Osteocyte (in vitro differentiated cells): ENCODE measurements at regions not wholly inside any gene's neighbourhood (a gene's known extent, or its start where the extent isn't known, plus 50 kb on each side); places are given as distances from the start of the nearest gene placed in this dataset.
A peak's percentile ranks its signal among the peaks of the same experiment; 100 is the strongest.

Experiments
- DNase-seq: peaks from one replicate; pipeline ENCODE4 v3.0.0; 2021; ENCODE audit warnings: mixed read lengths; ENCODE audit not compliant: unreplicated experiment; ENCODE audit errors: extremely low spot score
- H3K27ac Mint-ChIP-seq: one replicate; pipeline ENCODE4 v1.8.0; 2021; ENCODE audit warnings: mild to moderate bottlenecking, mixed read lengths; ENCODE audit not compliant: unreplicated experiment
- H3K27me3 Mint-ChIP-seq: one replicate; pipeline ENCODE4 v1.8.0; 2021; ENCODE audit warnings: mixed read lengths; ENCODE audit not compliant: unreplicated experiment
- H3K36me3 Mint-ChIP-seq: one replicate; pipeline ENCODE4 v1.8.0; 2021; ENCODE audit warnings: mixed read lengths; ENCODE audit not compliant: unreplicated experiment
- H3K4me1 Mint-ChIP-seq: one replicate; pipeline ENCODE4 v1.8.0; 2021; ENCODE audit warnings: mixed read lengths; ENCODE audit not compliant: unreplicated experiment
- H3K4me3 Mint-ChIP-seq: one replicate; pipeline ENCODE4 v1.8.0; 2021; ENCODE audit warnings: mild to moderate bottlenecking, moderate library complexity, mixed read lengths; ENCODE audit not compliant: unreplicated experiment
- H3K9me3 Mint-ChIP-seq: one replicate; pipeline ENCODE4 v1.8.0; 2021; ENCODE audit warnings: mixed read lengths; ENCODE audit not compliant: unreplicated experiment
- CTCF ChIP-seq: fragments of 200-600 bp; sonication (generic); IDR thresholded peaks from 2 replicates; pipeline ENCODE4 v1.5.0; 2021; ENCODE audit warnings: antibody characterized with exemption, mild to moderate bottlenecking, moderate library complexity

- no peak for TF ChIP-seq CTCF
- no peaks in the 10 kb centered on the region for H3K27me3 Mint-ChIP-seq
- H3K4me1 Mint-ChIP-seq = no peaks in the 10 kb centered on the region
- no peak overlapping the region for H3K27ac Mint-ChIP-seq
- DNase-seq = no peak
- no peaks in the 10 kb centered on the region for H3K36me3 Mint-ChIP-seq
- H3K9me3 Mint-ChIP-seq = no peaks in the 10 kb centered on the region
- H3K4me3 Mint-ChIP-seq = no peak overlapping the region
Observed at GRCh38 chr20:41892031-41892430, 273.9 kb upstream of the CHD6 start.

GRCh38 chr20:41889844-41890224, 271.7 kb upstream of the CHD6 start:
- H3K27me3 Mint-ChIP-seq = no peaks in the 10 kb centered on the region
- no peak overlapping the region for H3K4me3 Mint-ChIP-seq
- H3K9me3 Mint-ChIP-seq = no peaks in the 10 kb centered on the region
- TF ChIP-seq CTCF = no peak
- no peak overlapping the region for H3K27ac Mint-ChIP-seq
- peak; percentile 51 for DNase-seq
- no peaks in the 10 kb centered on the region for H3K4me1 Mint-ChIP-seq
- H3K36me3 Mint-ChIP-seq = no peaks in the 10 kb centered on the region

- H3K4me1 Mint-ChIP-seq = no peaks in the 10 kb centered on the region
- H3K9me3 Mint-ChIP-seq = no peaks in the 10 kb centered on the region
- no peaks in the 10 kb centered on the region for H3K27me3 Mint-ChIP-seq
- TF ChIP-seq CTCF = no peak
- H3K27ac Mint-ChIP-seq = no peak overlapping the region
- H3K4me3 Mint-ChIP-seq = no peak overlapping the region
- DNase-seq = no peak
- no peaks in the 10 kb centered on the region for H3K36me3 Mint-ChIP-seq
Observed at GRCh38 chr20:41889126-41889843, 271.1 kb upstream of the CHD6 start.

- H3K4me1 Mint-ChIP-seq = no peaks in the 10 kb centered on the region
- no peaks in the 10 kb centered on the region for H3K9me3 Mint-ChIP-seq
- H3K27ac Mint-ChIP-seq = no peak overlapping the region
- DNase-seq = no peak
- H3K36me3 Mint-ChIP-seq = no peaks in the 10 kb centered on the region
- H3K27me3 Mint-ChIP-seq = no peaks in the 10 kb centered on the region
- no peak for TF ChIP-seq CTCF
- no peak overlapping the region for H3K4me3 Mint-ChIP-seq
Observed at GRCh38 chr20:41888434-41888833, 270.3 kb upstream of the CHD6 start.

- peak; percentile 64 for DNase-seq
Observed at GRCh38 chr20:41887500-41887899, 269.3 kb upstream of the CHD6 start.

More at GRCh38 chr20:41887500-41887899, 269.3 kb upstream of the CHD6 start:
- H3K9me3 Mint-ChIP-seq = no peaks in the 10 kb centered on the region
- H3K4me1 Mint-ChIP-seq = no peaks in the 10 kb centered on the region
- H3K27me3 Mint-ChIP-seq = no peaks in the 10 kb centered on the region
- no peak overlapping the region for H3K4me3 Mint-ChIP-seq
- H3K36me3 Mint-ChIP-seq = no peaks in the 10 kb centered on the region
- no peak for TF ChIP-seq CTCF
- H3K27ac Mint-ChIP-seq = no peak overlapping the region
